ENCODE measurements at regions not wholly inside any gene's neighbourhood (a gene's known extent, or its start where the extent isn't known, plus 50 kb on each side); places are given as distances from the start of the nearest gene placed in this dataset.

GRCh38 chr1:53383136-53383870 lies 55.4 kb upstream of the LRP8 start:
- Mint-ChIP-seq H3K4me3 (ENCODE audit: low read depth) (no peak overlapping the region), H3K27me3 (peaks cover 24% of the 10 kb centered on the region), H3K27ac (no peak overlapping the region), H3K9me3 (ENCODE audit: low read depth) (peaks cover 10% of the 10 kb centered on the region), H3K36me3 (ENCODE audit: insufficient read depth) (no peaks in the 10 kb centered on the region), H3K4me1 (ENCODE audit: low read depth) (peaks cover 3% of the 10 kb centered on the region)
- no peak for TF ChIP-seq CTCF (IDR thresholded peaks at IDR 0.05; ENCODE audit: unreplicated experiment)
- DNase-seq (ENCODE audit: low spot score, unreplicated experiment), result no peak

DNA sequence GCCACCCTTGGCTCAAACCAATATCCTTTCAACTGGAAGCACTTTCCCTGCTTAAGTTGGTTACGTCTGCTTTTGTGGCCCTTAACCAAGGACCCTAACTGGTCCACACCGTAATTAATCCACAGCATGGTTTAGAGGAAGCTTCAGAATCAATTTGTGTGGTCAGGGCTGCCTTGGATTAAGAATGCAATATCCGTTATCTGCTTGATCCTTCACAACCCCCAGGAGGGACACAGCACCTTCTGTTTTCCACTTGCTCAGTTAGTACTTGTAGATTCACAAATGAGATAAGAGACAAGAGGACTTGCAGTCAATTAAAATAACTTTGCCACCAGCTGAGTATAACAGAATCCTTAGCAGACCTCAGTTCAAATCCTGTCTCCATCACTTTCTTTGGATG lies 56.9 kb upstream of the LRP8 start:
- Mint-ChIP-seq H3K27ac (no peak overlapping the region), H3K4me3 (ENCODE audit: low read depth) (no peak overlapping the region), H3K27me3 (peaks cover 25% of the 10 kb centered on the region), H3K9me3 (ENCODE audit: low read depth) (peaks cover 10% of the 10 kb centered on the region), H3K36me3 (ENCODE audit: insufficient read depth) (no peaks in the 10 kb centered on the region), H3K4me1 (ENCODE audit: low read depth) (peaks cover 3% of the 10 kb centered on the region)
- DNase-seq (ENCODE audit: low spot score, unreplicated experiment), result no peak
- TF ChIP-seq CTCF (IDR thresholded peaks at IDR 0.05; ENCODE audit: unreplicated experiment), result no peak

- DNase-seq (ENCODE audit: low spot score, unreplicated experiment), result no peak
- Mint-ChIP-seq H3K4me1 (ENCODE audit: low read depth) (no peaks in the 10 kb centered on the region), H3K27me3 (peaks cover 26% of the 10 kb centered on the region), H3K36me3 (ENCODE audit: insufficient read depth) (no peaks in the 10 kb centered on the region), H3K27ac (no peak overlapping the region), H3K9me3 (ENCODE audit: low read depth) (peaks cover 10% of the 10 kb centered on the region), H3K4me3 (ENCODE audit: low read depth) (no peak overlapping the region)
- no peak for TF ChIP-seq CTCF (IDR thresholded peaks at IDR 0.05; ENCODE audit: unreplicated experiment)
Observed at GRCh38 chr1:53385276-53386225, 57.7 kb upstream of the LRP8 start.

- no peak overlapping the region for H3K4me3 Mint-ChIP-seq (ENCODE audit: low read depth)
- no peaks in the 10 kb centered on the region for H3K36me3 Mint-ChIP-seq (ENCODE audit: insufficient read depth)
- H3K27ac Mint-ChIP-seq, result no peak overlapping the region
- TF ChIP-seq CTCF (IDR thresholded peaks at IDR 0.05; ENCODE audit: unreplicated experiment), result no peak
- peaks cover 10% of the 10 kb centered on the region for H3K9me3 Mint-ChIP-seq (ENCODE audit: low read depth)
- peaks cover 25% of the 10 kb centered on the region for H3K27me3 Mint-ChIP-seq
- H3K4me1 Mint-ChIP-seq (ENCODE audit: low read depth), result no peaks in the 10 kb centered on the region
- DNase-seq (ENCODE audit: low spot score, unreplicated experiment), result no peak
Observed at GRCh38 chr1:53388963-53389362, 61.1 kb upstream of the LRP8 start.

GRCh38 chr1:53390261-53390660 lies 62.4 kb upstream of the LRP8 start:
- TF ChIP-seq CTCF (IDR thresholded peaks at IDR 0.05; ENCODE audit: unreplicated experiment), result no peak
- Mint-ChIP-seq H3K27ac (no peak overlapping the region), H3K9me3 (ENCODE audit: low read depth) (peaks cover 10% of the 10 kb centered on the region), H3K27me3 (peaks cover 28% of the 10 kb centered on the region), H3K36me3 (ENCODE audit: insufficient read depth) (no peaks in the 10 kb centered on the region), H3K4me1 (ENCODE audit: low read depth) (no peaks in the 10 kb centered on the region), H3K4me3 (ENCODE audit: low read depth) (no peak overlapping the region)
- DNase-seq (ENCODE audit: low spot score, unreplicated experiment), result no peak

Data from progenitor cell of endocrine pancreas (in vitro differentiated cells).